ENCODE measurements at regions not wholly inside any gene's neighbourhood (a gene's known extent, or its start where the extent isn't known, plus 50 kb on each side); places are given as distances from the start of the nearest gene placed in this dataset.

GRCh38 chr10:29876008-29876555, 183.3 kb downstream of the JCAD start:
- H3K4me1 ChIP-seq, result peaks cover 0 to 8% (median 4%) of the 10 kb centered on the region in 4 donors
- H3K27ac ChIP-seq, result no peak overlapping the region
- H3K9me3 ChIP-seq, result no peaks in the 10 kb centered on the region
- no peaks in the 10 kb centered on the region for H3K36me3 ChIP-seq
- no peak overlapping the region for H3K4me3 ChIP-seq
- ATAC-seq (ENCODE audit: low FRiP score in 2 of 2) (no peak), DNase-seq (no peak)
- TF ChIP-seq EP300 (IDR thresholded peaks at IDR 0.05) (no peak), POLR2AphosphoS5 (IDR thresholded peaks at IDR 0.05) (no peak), POLR2A (IDR thresholded peaks at IDR 0.05) (no peak)
- TF ChIP-seq, protein P1, sequence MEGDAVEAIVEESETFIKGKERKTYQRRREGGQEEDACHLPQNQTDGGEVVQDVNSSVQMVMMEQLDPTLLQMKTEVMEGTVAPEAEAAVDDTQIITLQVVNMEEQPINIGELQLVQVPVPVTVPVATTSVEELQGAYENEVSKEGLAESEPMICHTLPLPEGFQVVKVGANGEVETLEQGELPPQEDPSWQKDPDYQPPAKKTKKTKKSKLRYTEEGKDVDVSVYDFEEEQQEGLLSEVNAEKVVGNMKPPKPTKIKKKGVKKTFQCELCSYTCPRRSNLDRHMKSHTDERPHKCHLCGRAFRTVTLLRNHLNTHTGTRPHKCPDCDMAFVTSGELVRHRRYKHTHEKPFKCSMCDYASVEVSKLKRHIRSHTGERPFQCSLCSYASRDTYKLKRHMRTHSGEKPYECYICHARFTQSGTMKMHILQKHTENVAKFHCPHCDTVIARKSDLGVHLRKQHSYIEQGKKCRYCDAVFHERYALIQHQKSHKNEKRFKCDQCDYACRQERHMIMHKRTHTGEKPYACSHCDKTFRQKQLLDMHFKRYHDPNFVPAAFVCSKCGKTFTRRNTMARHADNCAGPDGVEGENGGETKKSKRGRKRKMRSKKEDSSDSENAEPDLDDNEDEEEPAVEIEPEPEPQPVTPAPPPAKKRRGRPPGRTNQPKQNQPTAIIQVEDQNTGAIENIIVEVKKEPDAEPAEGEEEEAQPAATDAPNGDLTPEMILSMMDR (IDR thresholded peaks at IDR 0.05), result no peak
- H3K27me3 ChIP-seq, result no peaks in the 10 kb centered on the region
- WGBS, 2 donors, result 85 to 88% methylated on average over 10 of the region's 10 CpGs

GRCh38 chr10:29874606-29875269, 184.6 kb downstream of the JCAD start:
- 45 to 48% methylated on average over 8 of the region's 8 CpGs for WGBS, 2 donors
- DNase-seq, result no peak
- Histone ChIP-seq H3K27me3 (no peaks in the 10 kb centered on the region), H3K4me3 (no peak overlapping the region), H3K27ac (peak overlapping the region in 1 of 4 donors; percentile 53), H3K9me3 (no peaks in the 10 kb centered on the region), H3K4me1 (peaks cover 0 to 8% (median 4%) of the 10 kb centered on the region in 4 donors), H3K36me3 (no peaks in the 10 kb centered on the region)
- ATAC-seq (ENCODE audit: low FRiP score in 2 of 2), result no peak
- TF ChIP-seq, protein P1 (IDR thresholded peaks at IDR 0.05), result no peak
- TF ChIP-seq POLR2AphosphoS5 (IDR thresholded peaks at IDR 0.05) (no peak), POLR2A (IDR thresholded peaks at IDR 0.05) (no peak), EP300 (IDR thresholded peaks at IDR 0.05) (no peak)

DNA sequence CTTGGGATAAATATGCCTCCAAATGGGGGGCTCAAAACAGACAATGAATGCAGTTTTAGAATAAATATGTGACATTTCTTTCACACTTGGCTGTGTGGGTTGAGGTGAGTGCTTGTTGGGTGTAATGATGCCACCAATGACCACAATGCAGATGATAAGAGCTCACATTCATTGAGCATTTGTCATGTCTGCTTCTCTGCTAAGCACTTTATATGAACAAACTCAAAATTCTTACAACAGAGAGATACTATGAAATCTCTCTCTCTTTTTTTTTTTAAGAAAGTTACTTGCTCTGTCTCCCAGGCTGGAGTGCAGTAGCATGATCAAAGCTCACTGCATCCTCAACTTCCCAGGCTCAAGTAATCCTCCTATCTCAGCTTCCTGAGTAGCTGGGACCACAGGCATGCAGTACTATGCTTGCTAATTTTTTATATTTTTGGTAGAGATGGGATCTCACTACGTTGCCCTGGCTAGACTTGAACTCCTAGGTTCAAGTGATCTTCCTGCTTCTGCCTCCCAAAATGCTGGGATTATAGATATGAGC, 185.4 kb downstream of the JCAD start:
- H3K27me3 ChIP-seq, result no peaks in the 10 kb centered on the region
- peaks cover 0 to 8% (median 4%) of the 10 kb centered on the region in 4 donors for H3K4me1 ChIP-seq
- peak overlapping the region in 1 of 4 donors; percentile 53 for H3K27ac ChIP-seq
- ATAC-seq (ENCODE audit: low FRiP score in 2 of 2) (no peak), DNase-seq (no peak)
- TF ChIP-seq POLR2AphosphoS5 (IDR thresholded peaks at IDR 0.05) (no peak), EP300 (IDR thresholded peaks at IDR 0.05) (no peak), POLR2A (IDR thresholded peaks at IDR 0.05) (no peak)
- H3K4me3 ChIP-seq, result no peak overlapping the region
- H3K36me3 ChIP-seq, result no peaks in the 10 kb centered on the region
- H3K9me3 ChIP-seq, result no peaks in the 10 kb centered on the region
- 67 to 77% methylated on average over 1 of the region's 1 CpG for WGBS, 2 donors

DNA sequence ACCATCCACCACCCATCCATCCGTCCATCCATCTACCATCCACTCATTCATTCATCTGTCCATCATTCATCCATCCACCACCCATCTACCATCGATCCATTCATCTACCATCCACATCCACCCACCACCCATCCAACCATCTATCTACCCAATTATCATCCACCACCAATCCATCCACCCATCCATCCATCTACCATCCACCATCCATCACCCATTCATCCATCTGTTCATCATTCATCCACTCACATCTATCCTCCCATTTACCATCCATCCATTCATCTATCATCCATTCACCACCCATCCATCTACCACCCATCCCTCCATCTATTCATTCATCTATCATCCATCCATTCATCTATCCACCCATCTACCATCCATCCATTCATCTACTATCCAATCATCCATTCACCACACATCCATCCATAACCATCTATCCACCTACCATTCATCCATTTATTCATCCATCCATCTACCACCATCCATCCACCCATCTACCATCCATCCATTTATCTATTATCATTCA, 188.8 kb downstream of the JCAD start:
- Histone ChIP-seq H3K4me1 (peaks cover 0 to 8% (median 4%) of the 10 kb centered on the region in 4 donors), H3K36me3 (no peaks in the 10 kb centered on the region), H3K4me3 (no peak overlapping the region), H3K9me3 (no peaks in the 10 kb centered on the region), H3K27me3 (no peaks in the 10 kb centered on the region), H3K27ac (no peak overlapping the region)
- WGBS, 2 donors, result 95 to 96% methylated on average over 2 of the region's 2 CpGs
- ATAC-seq (ENCODE audit: low FRiP score in 2 of 2) (no peak), DNase-seq (no peak)
- TF ChIP-seq POLR2A (IDR thresholded peaks at IDR 0.05) (no peak), POLR2AphosphoS5 (IDR thresholded peaks at IDR 0.05) (no peak), EP300 (IDR thresholded peaks at IDR 0.05) (no peak)
- TF ChIP-seq, protein P1 (IDR thresholded peaks at IDR 0.05), result no peak

DNA sequence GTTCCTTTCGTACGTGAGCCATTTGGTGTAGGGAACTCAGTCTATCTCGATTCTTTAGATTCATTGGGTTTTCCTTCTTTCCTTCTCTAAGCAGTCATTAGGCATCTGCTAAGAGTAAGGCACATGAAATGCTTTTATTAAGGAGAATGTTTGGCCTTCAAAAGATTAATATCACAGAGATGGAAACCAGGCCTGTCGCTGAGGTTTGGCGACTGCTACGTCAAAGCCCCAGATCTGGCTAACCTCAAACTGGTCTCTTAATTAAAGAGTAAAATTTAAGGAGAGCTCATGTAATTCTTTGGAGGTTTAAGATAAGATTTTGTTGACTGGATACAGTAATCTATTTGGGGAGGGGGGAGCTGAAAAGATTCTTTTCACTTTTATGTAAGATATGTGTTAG, 189.8 kb downstream of the JCAD start:
- no peaks in the 10 kb centered on the region for H3K27me3 ChIP-seq
- H3K36me3 ChIP-seq, result no peaks in the 10 kb centered on the region
- no peak for ATAC-seq (ENCODE audit: low FRiP score in 2 of 2)
- DNase-seq, result no peak
- H3K4me3 ChIP-seq, result no peak overlapping the region
- H3K9me3 ChIP-seq, result no peaks in the 10 kb centered on the region
- H3K27ac ChIP-seq, result no peak overlapping the region
- TF ChIP-seq POLR2A (IDR thresholded peaks at IDR 0.05) (no peak), EP300 (IDR thresholded peaks at IDR 0.05) (no peak), POLR2AphosphoS5 (IDR thresholded peaks at IDR 0.05) (no peak)
- TF ChIP-seq, protein P1 (IDR thresholded peaks at IDR 0.05), result no peak
- 89 to 93% methylated on average over 6 of the region's 6 CpGs for WGBS, 2 donors
- peaks cover 0 to 7% (median 3%) of the 10 kb centered on the region in 4 donors for H3K4me1 ChIP-seq
